Osteocyte (in vitro differentiated cells): ENCODE measurements at regions not wholly inside any gene's neighbourhood (a gene's known extent, or its start where the extent isn't known, plus 50 kb on each side); places are given as distances from the start of the nearest gene placed in this dataset.

Source experiments
- DNase-seq: peaks from one replicate; pipeline ENCODE4 v3.0.0; 2021; ENCODE audit warnings: mixed read lengths; ENCODE audit not compliant: unreplicated experiment; ENCODE audit errors: extremely low spot score
- H3K27ac Mint-ChIP-seq: one replicate; pipeline ENCODE4 v1.8.0; 2021; ENCODE audit warnings: mild to moderate bottlenecking, mixed read lengths; ENCODE audit not compliant: unreplicated experiment
- H3K27me3 Mint-ChIP-seq: one replicate; pipeline ENCODE4 v1.8.0; 2021; ENCODE audit warnings: mixed read lengths; ENCODE audit not compliant: unreplicated experiment
- H3K36me3 Mint-ChIP-seq: one replicate; pipeline ENCODE4 v1.8.0; 2021; ENCODE audit warnings: mixed read lengths; ENCODE audit not compliant: unreplicated experiment
- H3K4me1 Mint-ChIP-seq: one replicate; pipeline ENCODE4 v1.8.0; 2021; ENCODE audit warnings: mixed read lengths; ENCODE audit not compliant: unreplicated experiment
- H3K4me3 Mint-ChIP-seq: one replicate; pipeline ENCODE4 v1.8.0; 2021; ENCODE audit warnings: mild to moderate bottlenecking, moderate library complexity, mixed read lengths; ENCODE audit not compliant: unreplicated experiment
- H3K9me3 Mint-ChIP-seq: one replicate; pipeline ENCODE4 v1.8.0; 2021; ENCODE audit warnings: mixed read lengths; ENCODE audit not compliant: unreplicated experiment
- TF ChIP-seq, protein P1 (sequence below): fragments of 200-600 bp; sonication (generic); IDR thresholded peaks from 2 replicates; pipeline ENCODE4 v1.5.0; 2021; ENCODE audit warnings: antibody characterized with exemption, mild to moderate bottlenecking, moderate library complexity

DNA sequence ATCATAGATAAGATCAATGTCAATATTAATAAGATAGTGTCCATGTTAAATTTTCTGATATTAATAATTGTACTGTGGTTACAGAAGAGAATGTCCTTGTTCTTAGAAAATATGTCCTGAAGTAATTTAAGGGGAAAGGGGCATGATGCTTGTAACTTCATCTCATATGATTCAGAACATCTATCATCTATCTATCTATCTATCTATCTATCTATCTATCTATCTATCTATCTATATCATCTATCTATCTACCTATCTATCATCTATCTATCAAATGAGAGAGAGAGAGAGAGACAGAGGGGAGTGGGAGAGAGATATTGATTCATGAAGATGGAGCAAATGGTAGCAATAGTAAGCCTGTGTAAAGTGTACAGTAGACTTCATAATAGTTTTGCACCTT is 124.8 kb upstream of the FAT1 start:
- DNase-seq = no peak
- Mint-ChIP-seq H3K9me3 (peaks cover 27% of the 10 kb centered on the region), H3K27ac (no peak overlapping the region), H3K36me3 (peaks cover 20% of the 10 kb centered on the region), H3K4me1 (peaks cover 34% of the 10 kb centered on the region), H3K4me3 (no peak overlapping the region), H3K27me3 (no peaks in the 10 kb centered on the region)
- TF ChIP-seq, protein P1, sequence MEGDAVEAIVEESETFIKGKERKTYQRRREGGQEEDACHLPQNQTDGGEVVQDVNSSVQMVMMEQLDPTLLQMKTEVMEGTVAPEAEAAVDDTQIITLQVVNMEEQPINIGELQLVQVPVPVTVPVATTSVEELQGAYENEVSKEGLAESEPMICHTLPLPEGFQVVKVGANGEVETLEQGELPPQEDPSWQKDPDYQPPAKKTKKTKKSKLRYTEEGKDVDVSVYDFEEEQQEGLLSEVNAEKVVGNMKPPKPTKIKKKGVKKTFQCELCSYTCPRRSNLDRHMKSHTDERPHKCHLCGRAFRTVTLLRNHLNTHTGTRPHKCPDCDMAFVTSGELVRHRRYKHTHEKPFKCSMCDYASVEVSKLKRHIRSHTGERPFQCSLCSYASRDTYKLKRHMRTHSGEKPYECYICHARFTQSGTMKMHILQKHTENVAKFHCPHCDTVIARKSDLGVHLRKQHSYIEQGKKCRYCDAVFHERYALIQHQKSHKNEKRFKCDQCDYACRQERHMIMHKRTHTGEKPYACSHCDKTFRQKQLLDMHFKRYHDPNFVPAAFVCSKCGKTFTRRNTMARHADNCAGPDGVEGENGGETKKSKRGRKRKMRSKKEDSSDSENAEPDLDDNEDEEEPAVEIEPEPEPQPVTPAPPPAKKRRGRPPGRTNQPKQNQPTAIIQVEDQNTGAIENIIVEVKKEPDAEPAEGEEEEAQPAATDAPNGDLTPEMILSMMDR = no peak

DNA sequence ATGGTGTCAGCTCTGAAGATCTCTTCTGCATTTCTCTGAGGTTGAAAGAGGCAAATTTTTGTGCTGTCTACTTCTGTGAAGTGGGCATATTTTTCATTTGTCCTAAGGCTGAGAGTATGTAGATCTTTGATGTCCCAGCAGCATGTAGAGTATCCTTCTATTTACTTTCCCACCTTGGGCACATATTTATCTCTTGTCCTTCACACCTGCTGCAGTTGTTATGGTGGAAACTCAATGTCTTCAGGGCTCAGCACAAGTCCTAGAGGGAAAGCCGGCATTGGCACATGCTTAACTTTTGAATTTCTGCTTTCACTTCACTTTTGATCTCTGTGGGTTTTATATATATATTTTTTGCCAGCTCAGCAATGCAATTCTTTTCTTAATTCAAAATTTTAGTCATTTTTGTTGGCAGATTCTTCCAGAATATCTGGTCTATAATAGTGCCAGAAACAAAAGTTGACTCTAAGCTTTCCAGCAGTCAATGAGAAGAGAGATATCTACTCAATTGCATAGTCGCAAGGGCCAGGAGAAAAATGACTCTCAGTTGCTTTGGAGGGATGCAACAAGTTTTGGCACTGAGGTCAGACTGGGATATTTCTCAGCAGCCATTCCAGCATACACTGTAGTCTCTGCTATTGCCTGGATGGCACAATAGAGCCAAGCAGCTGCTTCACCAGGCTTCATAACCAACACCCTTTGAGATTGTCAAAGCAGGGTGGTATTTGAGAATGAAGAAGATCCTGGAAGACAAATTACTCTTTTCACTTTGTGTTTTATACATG is 127.8 kb upstream of the FAT1 start:
- TF ChIP-seq, protein P1 = no peak
- H3K36me3 Mint-ChIP-seq = peaks cover 20% of the 10 kb centered on the region
- H3K9me3 Mint-ChIP-seq = peaks cover 28% of the 10 kb centered on the region
- no peak for DNase-seq
- H3K27me3 Mint-ChIP-seq = no peaks in the 10 kb centered on the region
- no peak overlapping the region for H3K27ac Mint-ChIP-seq
- no peak overlapping the region for H3K4me3 Mint-ChIP-seq
- peaks cover 5% of the 10 kb centered on the region for H3K4me1 Mint-ChIP-seq

DNA sequence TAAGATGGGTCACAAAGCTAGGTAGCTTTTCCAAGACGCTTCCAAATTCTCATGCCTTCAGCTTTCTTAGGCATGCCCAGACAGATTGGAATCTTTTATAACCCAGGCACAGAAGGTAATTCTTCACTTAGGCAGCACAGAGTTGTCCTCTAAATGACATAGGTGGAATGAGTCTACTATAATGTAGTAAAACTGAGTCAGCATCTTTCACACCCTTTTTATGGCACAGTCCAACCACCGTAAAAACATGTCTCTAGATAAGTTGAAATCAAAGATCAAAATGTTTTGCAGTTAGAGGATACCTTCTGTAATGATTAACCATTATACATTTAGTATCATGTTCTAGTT is 128.4 kb upstream of the FAT1 start:
- H3K9me3 Mint-ChIP-seq = peaks cover 28% of the 10 kb centered on the region
- H3K4me3 Mint-ChIP-seq = no peak overlapping the region
- H3K4me1 Mint-ChIP-seq = peaks cover 3% of the 10 kb centered on the region
- no peak for DNase-seq
- H3K36me3 Mint-ChIP-seq = peaks cover 20% of the 10 kb centered on the region
- H3K27me3 Mint-ChIP-seq = no peaks in the 10 kb centered on the region
- TF ChIP-seq, protein P1 = no peak
- no peak overlapping the region for H3K27ac Mint-ChIP-seq

DNA sequence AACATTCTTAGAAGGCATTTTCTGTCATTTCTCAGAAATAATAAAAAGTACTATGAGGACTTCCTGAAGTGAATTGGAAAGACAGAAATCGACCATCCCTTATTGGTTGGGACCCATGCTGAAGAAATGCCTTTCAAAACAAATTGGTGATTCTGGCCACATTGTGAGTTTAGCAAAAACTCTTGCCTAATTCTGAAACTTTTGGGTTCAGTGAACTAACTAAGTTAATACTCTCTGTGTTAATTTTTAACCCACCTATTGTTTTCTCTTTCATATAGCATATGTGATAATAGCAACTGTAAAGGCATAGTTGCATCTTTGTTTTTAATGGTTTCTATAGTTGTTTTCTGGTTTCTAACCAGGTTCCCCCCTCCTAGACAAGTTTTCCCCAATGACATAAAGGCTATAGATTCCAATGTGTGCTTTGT is 129.3 kb upstream of the FAT1 start:
- DNase-seq = no peak
- H3K9me3 Mint-ChIP-seq = peaks cover 28% of the 10 kb centered on the region

DNA sequence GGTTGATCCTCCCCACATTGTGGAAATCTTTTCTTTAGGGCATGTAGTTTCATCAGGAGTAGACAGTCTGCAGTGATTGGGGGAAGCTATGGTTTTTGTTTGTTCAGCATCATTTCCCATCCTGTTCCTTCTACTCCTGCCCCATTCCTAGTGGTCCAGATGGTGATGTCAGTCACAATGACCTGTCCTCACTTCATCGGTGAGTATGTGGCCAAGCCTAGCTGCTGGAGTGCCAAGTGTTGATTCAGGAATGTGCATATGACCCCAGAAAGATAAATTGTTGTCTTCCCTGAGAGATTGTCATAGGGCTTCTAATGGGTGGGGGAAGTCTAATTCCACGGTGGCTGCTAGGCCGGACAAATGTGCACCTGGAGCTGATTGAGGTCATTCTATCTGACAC is 130.6 kb upstream of the FAT1 start:
- H3K36me3 Mint-ChIP-seq = peaks cover 16% of the 10 kb centered on the region
- DNase-seq = no peak

More for the DNA sequence above, 129.3 kb upstream of the FAT1 start:
- Mint-ChIP-seq H3K27me3 (no peaks in the 10 kb centered on the region), H3K4me3 (no peak overlapping the region), H3K36me3 (peaks cover 16% of the 10 kb centered on the region), H3K4me1 (no peaks in the 10 kb centered on the region), H3K27ac (no peak overlapping the region)
- TF ChIP-seq, protein P1 = no peak

More for the DNA sequence above, 130.6 kb upstream of the FAT1 start:
- no peak overlapping the region for H3K27ac Mint-ChIP-seq
- H3K27me3 Mint-ChIP-seq = no peaks in the 10 kb centered on the region
- H3K9me3 Mint-ChIP-seq = peaks cover 28% of the 10 kb centered on the region
- H3K4me1 Mint-ChIP-seq = no peaks in the 10 kb centered on the region
- TF ChIP-seq, protein P1 = no peak
- no peak overlapping the region for H3K4me3 Mint-ChIP-seq
